HepG2 (cell line): ENCODE measurements at regions not wholly inside any gene's neighbourhood (a gene's known extent, or its start where the extent isn't known, plus 50 kb on each side); places are given as distances from the start of the nearest gene placed in this dataset.

Source experiments
- BCLAF1 ChIP-seq: fragments of 450-650 bp; IDR thresholded peaks from 2 replicates; pipeline ENCODE4 v1.6.1; 2017; ENCODE audit warnings: mild to moderate bottlenecking
- CTCF ChIP-seq: sonication (generic); formaldehyde crosslinking; IDR thresholded peaks from 2 replicates; pipeline ENCODE4 v1.5.0; 2020; ENCODE audit warnings: mild to moderate bottlenecking, missing genetic modification reagents, moderate library complexity
- EHMT2 ChIP-seq: fragments of 200-600 bp; sonication (generic); IDR thresholded peaks from 2 replicates; pipeline ENCODE4 v1.7.0; 2017; ENCODE audit warnings: antibody characterized with exemption, low read depth, low read length, borderline replicate concordance
- HCFC1 ChIP-seq: fragments of 150-350 bp; IDR thresholded peaks from 2 replicates; pipeline ENCODE4 v1.6.1; 2014; ENCODE audit warnings: low read depth, low read length
- KLF12 ChIP-seq: sonication (generic); formaldehyde crosslinking; IDR thresholded peaks from 2 replicates; pipeline ENCODE4 v1.4.0; 2020; ENCODE audit warnings: missing genetic modification reagents, borderline replicate concordance
- ZNF24 ChIP-seq: fragments of 450-650 bp; IDR thresholded peaks from 2 replicates; pipeline ENCODE4 v1.6.1; 2017; ENCODE audit warnings: antibody characterized with exemption, mild to moderate bottlenecking
- ZNF292 ChIP-seq: sonication (generic); formaldehyde crosslinking; IDR thresholded peaks from 2 replicates; pipeline ENCODE4 v1.8.1; 2022; ENCODE audit warnings: mild to moderate bottlenecking, low read depth, missing genetic modification reagents, borderline replicate concordance
- ZNF350 ChIP-seq: sonication (generic); formaldehyde crosslinking; IDR thresholded peaks from 2 replicates; pipeline ENCODE4 v1.4.0; 2020; ENCODE audit warnings: mild to moderate bottlenecking, low read depth, missing genetic modification reagents, borderline replicate concordance
- ZNF513 ChIP-seq: sonication (generic); formaldehyde crosslinking; conservative IDR thresholded peaks from 2 replicates; pipeline ENCODE4 v1.5.0; 2020; ENCODE audit warnings: missing genetic modification reagents

GRCh38 chr13:84131249-84131648 is 249.0 kb upstream of the SLITRK1 start:
- no peak for TF ChIP-seq ZNF350 (CRISPR knock-in tag)
- no peak for TF ChIP-seq ZNF292
- TF ChIP-seq ZNF24, result no peak
- no peak for TF ChIP-seq ZNF513 (CRISPR knock-in tag)
- no peak for TF ChIP-seq EHMT2
- no peak for TF ChIP-seq BCLAF1
- no peak for TF ChIP-seq CTCF
- no peak for TF ChIP-seq HCFC1
- TF ChIP-seq KLF12 (CRISPR knock-in tag), result no peak
